ENCODE measurements at regions not wholly inside any gene's neighbourhood (a gene's known extent, or its start where the extent isn't known, plus 50 kb on each side); places are given as distances from the start of the nearest gene placed in this dataset.
"Not testable (repeated sequence)": the region's sequence is repeated elsewhere in the genome, so short reads cannot be mapped to it uniquely, and the experiment has no call there.

GRCh38 chr6:149127212-149127611 is 190.3 kb upstream of the TAB2 start:
- DNase-seq = no peak

DNA sequence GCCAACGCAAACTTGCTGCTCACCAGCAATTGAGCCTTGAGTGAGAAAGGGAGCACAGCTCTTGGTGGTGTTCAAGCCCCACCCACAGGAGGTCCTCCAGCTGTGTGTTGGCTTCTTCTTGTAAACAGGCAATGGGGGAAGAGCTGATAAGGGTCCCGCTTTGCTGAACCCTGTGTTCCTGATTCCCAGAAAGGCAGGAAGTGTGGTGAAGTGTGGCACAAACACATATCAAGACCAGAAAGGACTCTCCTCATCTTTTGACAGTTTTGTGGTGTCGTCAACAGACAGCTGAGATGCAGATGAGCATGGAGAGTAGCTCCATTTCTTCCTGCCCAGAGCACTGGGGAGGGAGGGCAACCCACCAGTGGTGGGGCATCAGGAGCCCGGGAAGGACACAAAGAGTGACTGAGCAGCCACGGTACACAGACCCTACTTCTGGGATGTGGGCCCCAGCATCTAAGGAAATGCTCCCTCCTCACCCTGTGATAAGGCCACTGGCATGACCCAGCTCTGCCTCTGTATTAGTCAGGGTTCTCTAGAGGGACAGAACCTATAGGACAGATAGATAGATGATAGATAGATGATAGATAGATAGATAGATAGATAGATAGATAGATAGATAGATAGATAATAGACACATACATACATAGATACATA is 188.9 kb upstream of the TAB2 start:
- DNase-seq = no peak

GRCh38 chr6:149129371-149130077 is 188.0 kb upstream of the TAB2 start:
- no peak for DNase-seq

DNA sequence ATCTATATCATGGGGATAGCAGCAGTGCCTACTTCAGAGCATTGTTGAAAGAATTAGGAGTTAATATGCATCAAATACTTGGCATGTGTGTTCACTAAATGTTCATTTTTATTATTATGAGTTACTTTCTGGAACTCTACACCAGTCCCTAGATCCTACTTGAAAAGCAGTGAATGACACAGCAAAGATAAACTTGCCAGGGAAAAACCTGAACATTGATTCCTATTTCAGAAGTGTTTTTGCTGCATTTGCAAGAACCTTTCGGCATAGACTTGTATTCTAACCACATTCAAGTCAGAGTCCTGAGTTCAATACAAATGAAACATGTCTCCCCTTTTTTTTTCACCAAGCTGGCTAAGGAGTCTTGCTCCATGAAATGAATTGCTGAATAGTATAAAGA is 187.4 kb upstream of the TAB2 start:
- no peak for DNase-seq

DNA sequence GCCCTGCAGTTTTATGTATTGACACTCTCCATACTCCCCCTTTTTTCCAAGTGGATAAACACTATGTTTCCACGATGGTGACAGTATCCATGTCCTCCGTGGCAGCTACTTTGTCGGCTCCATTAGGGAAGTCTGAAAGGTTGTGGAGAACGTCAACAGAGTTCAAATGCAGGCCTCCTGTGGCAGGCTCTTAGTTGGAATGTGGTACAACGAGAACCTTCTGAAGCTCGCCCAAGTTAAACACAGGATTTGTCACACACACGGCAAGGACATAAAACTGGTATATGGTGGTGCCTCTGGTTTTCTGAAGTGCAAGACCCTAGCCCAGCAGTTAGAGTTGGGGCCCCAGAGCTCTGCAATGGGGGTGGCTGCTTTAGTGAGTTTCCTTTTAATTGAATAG is 187.0 kb upstream of the TAB2 start:
- no peak for DNase-seq

- DNase-seq = no peak
Measured at GRCh38 chr6:149131891-149132290, 185.6 kb upstream of the TAB2 start.

- DNase-seq = no peak
Measured at GRCh38 chr6:149132336-149132735, 185.2 kb upstream of the TAB2 start.

- no peak for DNase-seq
Measured at GRCh38 chr6:149134511-149134933, 183.0 kb upstream of the TAB2 start.

DNA sequence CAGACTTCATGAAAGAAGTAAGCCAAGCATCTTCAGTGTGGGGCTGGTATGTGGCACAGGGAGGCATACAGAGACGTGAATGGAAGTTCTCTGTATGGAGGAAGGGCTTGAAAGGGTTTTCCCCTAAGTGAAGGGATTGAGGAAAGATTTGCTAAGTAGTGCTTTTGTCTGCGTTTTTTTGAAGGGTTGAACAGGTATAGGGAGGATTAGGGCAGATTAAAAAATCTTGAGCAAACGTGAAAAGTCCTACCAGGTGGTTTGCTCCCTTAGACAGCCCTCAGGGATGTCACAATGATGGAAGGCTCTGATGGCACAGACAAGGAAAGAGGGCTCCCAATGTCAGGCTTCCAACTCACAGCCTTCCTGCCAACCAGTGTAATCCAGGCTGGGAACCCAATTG is 181.7 kb upstream of the TAB2 start:
- DNase-seq = no peak

DNA sequence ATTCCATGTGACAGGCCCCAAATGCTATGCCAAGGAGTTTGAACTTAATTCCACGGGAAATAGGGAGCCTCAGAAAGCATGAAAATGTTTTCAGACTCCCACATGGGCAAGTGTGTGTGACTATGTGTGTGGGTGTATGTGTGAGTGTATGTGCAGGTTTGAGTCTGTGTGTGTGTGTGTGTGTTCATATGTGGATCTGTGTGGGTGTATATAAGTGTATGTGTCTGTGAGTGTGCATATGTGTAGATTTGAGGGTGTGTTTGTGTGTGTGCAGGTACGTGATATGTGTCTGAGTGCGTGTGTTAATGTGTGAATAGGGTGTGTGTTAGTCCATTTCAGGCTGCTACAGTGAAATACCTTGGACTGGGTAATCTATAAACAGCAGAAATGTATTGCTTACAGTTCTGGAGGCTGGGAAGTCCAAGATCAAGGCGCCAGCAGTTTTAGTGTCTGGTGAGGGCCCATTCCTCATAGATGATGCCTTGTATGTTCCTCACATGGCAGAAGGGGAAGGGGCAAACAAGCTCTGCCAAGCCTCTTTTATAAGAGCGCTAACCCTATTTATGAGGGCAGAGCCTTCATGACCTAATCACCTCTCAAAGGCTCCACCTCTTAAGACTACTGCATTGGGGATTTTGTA is 181.1 kb upstream of the TAB2 start:
- DNase-seq = no peak

DNA sequence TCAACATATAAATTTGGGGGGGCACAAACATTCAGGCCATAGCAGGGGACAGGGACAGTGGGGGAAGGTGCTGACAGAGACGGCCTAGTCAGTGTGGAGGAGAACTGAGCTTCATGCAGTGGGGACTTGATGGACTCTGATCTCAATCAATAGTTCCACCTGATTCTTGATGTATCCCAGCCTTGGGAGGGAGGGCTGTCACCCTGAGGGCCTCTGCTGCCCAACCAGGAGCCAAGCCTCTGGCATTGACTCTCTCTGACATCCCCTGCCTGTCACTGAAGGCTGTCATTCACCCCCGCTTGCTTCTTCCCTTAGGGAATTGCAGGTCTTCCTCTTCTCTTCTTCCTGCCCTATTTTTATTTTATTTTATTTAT is 180.6 kb upstream of the TAB2 start:
- no peak for DNase-seq

DNA sequence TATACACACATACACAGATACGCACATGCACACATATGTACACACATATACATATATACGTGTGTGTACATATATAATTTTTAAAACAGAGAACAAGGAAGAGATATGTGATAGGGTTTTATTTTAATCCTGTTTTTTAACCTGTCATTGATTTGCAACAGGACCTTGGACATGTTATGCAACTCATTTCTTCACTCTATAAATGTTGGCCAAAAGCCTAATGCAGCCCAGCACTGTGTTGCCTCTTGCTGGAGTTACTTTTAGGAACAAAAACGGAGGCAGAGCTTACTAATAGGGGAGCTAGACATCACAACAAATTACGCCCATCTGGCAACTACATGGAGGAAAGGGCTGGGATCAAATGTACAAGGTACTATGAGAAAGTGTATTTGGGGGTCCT is 179.9 kb upstream of the TAB2 start:
- no peak for DNase-seq

- DNase-seq = no peak
Measured at GRCh38 chr6:149138089-149138488, 179.4 kb upstream of the TAB2 start.

- DNase-seq = no peak
Measured at GRCh38 chr6:149138699-149139294, 178.7 kb upstream of the TAB2 start.

- no peak for DNase-seq
Measured at GRCh38 chr6:149139782-149140136, 177.8 kb upstream of the TAB2 start.

- no peak for DNase-seq
Measured at GRCh38 chr6:149140137-149140909, 177.2 kb upstream of the TAB2 start.

- DNase-seq = no peak
Measured at GRCh38 chr6:149140910-149141290, 176.6 kb upstream of the TAB2 start.

DNA sequence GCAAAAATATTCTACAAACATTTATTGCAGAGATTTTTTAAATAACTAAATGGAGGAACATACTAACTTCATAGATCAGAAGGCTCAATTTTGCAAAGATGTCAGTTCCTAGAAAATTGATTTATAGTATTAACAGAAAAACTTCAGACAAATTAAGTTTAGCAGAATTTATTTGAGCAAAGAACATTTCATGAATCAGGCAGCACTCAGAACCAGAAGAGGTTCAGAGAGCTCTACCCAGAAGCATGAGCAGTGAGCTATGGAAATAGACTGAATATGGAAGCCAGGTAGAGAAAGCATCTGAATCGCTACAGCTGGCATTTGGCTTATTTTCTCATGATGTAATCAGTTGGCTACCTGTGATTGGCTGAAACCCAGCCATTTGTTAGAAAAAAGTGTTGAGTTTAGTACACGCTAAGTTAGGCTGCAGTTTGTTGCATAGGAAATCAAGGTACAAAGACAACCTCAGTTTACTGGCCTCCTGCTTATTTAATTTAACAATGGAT is 174.5 kb upstream of the TAB2 start:
- DNase-seq = no peak

DNA sequence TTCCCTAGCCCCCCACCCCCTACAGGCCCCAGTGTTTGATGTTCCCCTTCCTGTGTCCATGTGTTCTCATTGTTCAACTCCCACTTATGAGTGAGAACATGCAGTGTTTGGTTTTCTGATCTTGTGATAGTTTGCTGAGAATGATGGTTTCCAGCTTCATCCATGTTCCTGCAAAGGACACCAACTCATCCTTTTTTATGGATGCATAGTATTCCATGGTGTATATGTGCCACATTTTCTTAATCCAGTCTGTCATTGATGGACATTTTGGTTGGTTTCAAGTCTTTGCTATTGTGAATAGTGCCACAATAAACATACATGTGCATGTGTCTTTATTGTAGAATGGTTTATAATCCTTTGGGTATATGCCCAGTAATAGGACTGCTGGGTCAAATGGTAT is 171.7 kb upstream of the TAB2 start:
- DNase-seq = not testable (repeated sequence)

DNA sequence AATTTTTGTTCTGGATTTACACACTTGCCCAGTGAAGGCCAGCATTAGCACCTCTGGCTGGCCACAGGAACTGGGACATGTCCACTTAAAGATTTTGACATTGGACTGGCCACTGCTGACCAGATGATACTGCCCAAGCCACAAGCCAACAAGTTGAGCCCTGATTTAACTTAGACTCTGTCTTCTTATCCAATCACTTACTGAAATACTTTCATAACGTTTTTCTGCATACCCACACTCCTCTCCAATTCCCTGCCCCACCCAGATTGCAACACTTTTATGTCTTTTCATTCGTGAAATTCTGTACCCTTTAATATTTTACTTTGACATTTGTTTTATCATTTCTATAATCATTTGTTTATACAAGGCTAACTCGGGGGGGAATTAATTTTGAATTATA is 170.3 kb upstream of the TAB2 start:
- DNase-seq = no peak

GRCh38 chr6:149147938-149148718 is 169.4 kb upstream of the TAB2 start:
- no peak for DNase-seq
